GM12891 (cell line): ENCODE measurements at regions not wholly inside any gene's neighbourhood (a gene's known extent, or its start where the extent isn't known, plus 50 kb on each side); places are given as distances from the start of the nearest gene placed in this dataset.

Experiments used
- POLR2A ChIP-seq: IDR thresholded peaks from 2 replicates; pipeline ENCODE4 v1.6.1; 2011; ENCODE audit warnings: low read depth, low read length, control low read depth
- POLR2AphosphoS5 ChIP-seq: IDR thresholded peaks from 2 replicates; pipeline ENCODE4 v1.6.1; 2011; ENCODE audit warnings: low read depth, low read length, control low read depth
- SPI1 ChIP-seq: IDR thresholded peaks from 2 replicates; pipeline ENCODE4 v1.6.1; 2011; ENCODE audit warnings: low read depth, low read length, control low read depth
- TAF1 ChIP-seq: IDR thresholded peaks from 2 replicates; pipeline ENCODE4 v1.6.1; 2011; ENCODE audit warnings: low read depth, low read length, control low read depth

DNA sequence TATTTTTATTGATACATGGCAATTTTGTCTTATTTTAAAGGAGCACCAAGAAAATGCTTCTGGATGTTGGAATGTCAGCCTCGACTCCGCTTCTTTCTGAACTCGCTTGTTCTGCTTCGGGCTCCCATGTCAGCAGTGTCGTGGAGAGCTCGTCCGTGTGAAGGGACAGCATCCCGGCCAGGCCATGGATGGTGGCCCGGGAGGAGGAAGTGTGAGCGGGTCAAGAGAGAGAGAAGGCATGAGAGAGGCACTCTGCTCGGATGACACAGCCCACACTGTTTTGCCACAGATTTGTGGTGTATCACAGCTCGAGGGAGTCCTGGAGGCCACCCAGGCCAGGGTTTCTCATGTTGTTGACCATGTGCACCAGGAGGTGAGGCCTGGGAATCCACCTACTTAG is 107.0 kb downstream of the TRAPPC11 start:
- TF ChIP-seq POLR2A: no peak
- no peak for TF ChIP-seq POLR2AphosphoS5
- no peak for TF ChIP-seq TAF1
- no peak for TF ChIP-seq SPI1
